Tibial artery (tissue), 4 donors: ENCODE measurements at regions not wholly inside any gene's neighbourhood (a gene's known extent, or its start where the extent isn't known, plus 50 kb on each side); places are given as distances from the start of the nearest gene placed in this dataset.

Source experiments
- DNase-seq, 2 donors: peaks; one replicate each; pipeline ENCODE4 v3.0.0-alpha.2; 2019
- H3K27ac ChIP-seq, 2 donors: fragments of 200-600 bp; sonication (generic) in 1 of 2; 1 replicate in 1 of 2; 2 replicates in 1 of 2; pipeline ENCODE4 v1.5.1; 2018 to 2019; ENCODE audit warnings: mild to moderate bottlenecking in 1 of 2
- H3K27me3 ChIP-seq, 2 donors: fragments of 200-600 bp; sonication (generic) in 1 of 2; one replicate each; pipeline versions ENCODE4 v1.5.1 to v1.6.0; 2016 to 2019
- H3K36me3 ChIP-seq, 3 donors: fragments of 200-600 bp; sonication (generic) in 2 of 3; one replicate each; pipeline ENCODE4 v1.5.1; 2016 to 2019; ENCODE audit warnings: mild to moderate bottlenecking in 2 of 3
- H3K4me1 ChIP-seq, 4 donors: fragments of 200-600 bp; sonication (generic) in 2 of 4; 1 replicate in 3 of 4; 2 replicates in 1 of 4; pipeline ENCODE4 v1.5.1; 2016 to 2019
- H3K4me3 ChIP-seq, 2 donors: fragments of 200-600 bp; sonication (generic) in 1 of 2; 1 replicate in 1 of 2; 2 replicates in 1 of 2; pipeline ENCODE4 v1.5.1; 2018 to 2019; ENCODE audit warnings: mild to moderate bottlenecking in 2 of 2
- H3K9me3 ChIP-seq, 3 donors: fragments of 200-600 bp; sonication (generic) in 1 of 3; one replicate each; pipeline ENCODE4 v1.5.1; 2016 to 2019
- intact Hi-C: fragments of 100-400 bp; cut with DNase I; formaldehyde crosslinking; loops from one replicate; pipeline ENCODE4 v1.15.0; 2023; ENCODE audit warnings: low total_unique reads
- TF ChIP-seq, protein P1 (sequence below), 2 experiments: fragments of 200-600 bp in 1 of 2; fragments of 450-650 bp in 1 of 2; IDR thresholded peaks; one replicate each; pipeline ENCODE4 v1.5.1; 2017 to 2019; ENCODE audit warnings: antibody characterized with exemption in 2 of 2, mild to moderate bottlenecking in 1 of 2, moderate library complexity in 1 of 2

GRCh38 chr13:47665043-47665442, 336.0 kb downstream of the SUCLA2 start:
- H3K27me3 ChIP-seq = no peaks in the 10 kb centered on the region
- intact Hi-C loops = no loop called here
- no peaks in the 10 kb centered on the region for H3K9me3 ChIP-seq
- H3K4me1 ChIP-seq = no peaks in the 10 kb centered on the region
- H3K4me3 ChIP-seq = no peak overlapping the region
- DNase-seq = no peak
- no peak overlapping the region for H3K27ac ChIP-seq
- TF ChIP-seq, protein P1, sequence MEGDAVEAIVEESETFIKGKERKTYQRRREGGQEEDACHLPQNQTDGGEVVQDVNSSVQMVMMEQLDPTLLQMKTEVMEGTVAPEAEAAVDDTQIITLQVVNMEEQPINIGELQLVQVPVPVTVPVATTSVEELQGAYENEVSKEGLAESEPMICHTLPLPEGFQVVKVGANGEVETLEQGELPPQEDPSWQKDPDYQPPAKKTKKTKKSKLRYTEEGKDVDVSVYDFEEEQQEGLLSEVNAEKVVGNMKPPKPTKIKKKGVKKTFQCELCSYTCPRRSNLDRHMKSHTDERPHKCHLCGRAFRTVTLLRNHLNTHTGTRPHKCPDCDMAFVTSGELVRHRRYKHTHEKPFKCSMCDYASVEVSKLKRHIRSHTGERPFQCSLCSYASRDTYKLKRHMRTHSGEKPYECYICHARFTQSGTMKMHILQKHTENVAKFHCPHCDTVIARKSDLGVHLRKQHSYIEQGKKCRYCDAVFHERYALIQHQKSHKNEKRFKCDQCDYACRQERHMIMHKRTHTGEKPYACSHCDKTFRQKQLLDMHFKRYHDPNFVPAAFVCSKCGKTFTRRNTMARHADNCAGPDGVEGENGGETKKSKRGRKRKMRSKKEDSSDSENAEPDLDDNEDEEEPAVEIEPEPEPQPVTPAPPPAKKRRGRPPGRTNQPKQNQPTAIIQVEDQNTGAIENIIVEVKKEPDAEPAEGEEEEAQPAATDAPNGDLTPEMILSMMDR (IDR thresholded peaks at IDR 0.05) = no peak
- no peaks in the 10 kb centered on the region for H3K36me3 ChIP-seq

DNA sequence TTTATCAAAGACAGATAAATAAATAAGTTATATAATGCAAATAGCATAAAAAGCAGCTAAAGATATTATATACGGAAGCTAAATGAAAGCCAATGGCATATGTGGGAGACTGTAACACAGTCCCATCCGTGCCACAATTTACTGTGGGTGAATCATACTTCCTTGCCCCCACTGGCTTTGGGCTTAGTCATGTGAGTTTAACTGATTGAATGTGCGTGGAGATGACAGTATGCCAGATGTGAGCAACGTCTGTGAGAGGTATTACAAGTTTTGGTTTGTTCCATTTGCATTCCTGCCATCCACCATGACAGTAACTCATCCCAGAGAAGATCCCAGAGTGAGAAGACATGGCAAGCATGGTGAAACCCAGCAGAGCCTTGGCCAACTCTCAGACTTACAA, 340.0 kb downstream of the SUCLA2 start:
- no peak for DNase-seq
- no peak overlapping the region for H3K4me3 ChIP-seq
- no peak overlapping the region for H3K27ac ChIP-seq
- TF ChIP-seq, protein P1 (IDR thresholded peaks at IDR 0.05) = no peak
- H3K9me3 ChIP-seq = no peaks in the 10 kb centered on the region
- no peaks in the 10 kb centered on the region for H3K4me1 ChIP-seq
- intact Hi-C loops = no loop called here
- H3K27me3 ChIP-seq = no peaks in the 10 kb centered on the region
- H3K36me3 ChIP-seq = no peaks in the 10 kb centered on the region

- no peak for DNase-seq
- Histone ChIP-seq H3K4me3 (no peak overlapping the region), H3K4me1 (no peaks in the 10 kb centered on the region), H3K27me3 (no peaks in the 10 kb centered on the region), H3K9me3 (no peaks in the 10 kb centered on the region), H3K36me3 (no peaks in the 10 kb centered on the region), H3K27ac (no peak overlapping the region)
- TF ChIP-seq, protein P1 (IDR thresholded peaks at IDR 0.05) = no peak
- intact Hi-C loops = no loop called here
These were observed 344.4 kb downstream of the SUCLA2 start for GRCh38 chr13:47656651-47657050.

DNA sequence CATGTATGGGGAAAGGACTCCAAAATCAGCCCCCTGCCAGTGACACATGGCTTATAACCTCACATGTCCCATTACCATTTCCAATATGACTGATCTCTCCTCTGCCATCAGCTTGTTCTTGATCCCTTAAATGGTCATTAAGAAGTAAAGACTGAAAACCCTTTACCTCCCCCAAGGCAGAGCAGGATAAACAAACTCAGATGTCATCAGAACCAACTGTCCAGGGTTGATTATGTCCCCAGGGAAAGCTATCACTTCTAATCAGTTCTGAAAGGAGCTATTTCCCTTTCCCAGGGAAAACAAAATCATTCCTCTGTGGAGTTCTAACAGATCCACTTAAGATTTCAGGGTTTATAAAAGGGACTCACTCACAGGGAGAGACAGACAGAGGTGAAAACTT, 350.9 kb downstream of the SUCLA2 start:
- Histone ChIP-seq H3K4me1 (no peaks in the 10 kb centered on the region), H3K27me3 (no peaks in the 10 kb centered on the region), H3K36me3 (no peaks in the 10 kb centered on the region), H3K27ac (no peak overlapping the region), H3K4me3 (no peak overlapping the region), H3K9me3 (no peaks in the 10 kb centered on the region)
- intact Hi-C loops = no loop called here
- TF ChIP-seq, protein P1 (IDR thresholded peaks at IDR 0.05) = no peak
- DNase-seq = no peak

DNA sequence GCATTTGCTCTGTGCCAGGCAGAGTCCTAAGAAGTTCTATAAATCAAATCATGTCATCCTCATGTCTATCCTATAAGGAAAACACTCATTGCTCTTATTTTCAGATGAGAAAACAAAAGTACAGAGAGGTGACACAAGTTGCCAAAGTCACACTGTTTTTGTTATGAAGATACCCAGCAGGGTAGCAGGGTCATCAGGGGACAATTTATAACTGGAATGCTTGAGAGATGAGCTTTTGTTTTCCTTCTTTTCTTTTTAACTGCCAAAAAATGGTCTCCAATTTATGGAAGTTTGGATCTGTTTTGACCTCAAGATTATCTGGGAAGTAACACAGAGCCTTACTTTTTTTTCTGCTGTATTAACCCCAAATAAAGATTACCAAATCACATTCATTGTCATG, 354.1 kb downstream of the SUCLA2 start:
- Histone ChIP-seq H3K9me3 (no peaks in the 10 kb centered on the region), H3K27me3 (no peaks in the 10 kb centered on the region), H3K4me1 (no peaks in the 10 kb centered on the region), H3K4me3 (no peak overlapping the region), H3K27ac (no peak overlapping the region), H3K36me3 (no peaks in the 10 kb centered on the region)
- no peak for DNase-seq
- intact Hi-C loops = no loop called here
- TF ChIP-seq, protein P1 (IDR thresholded peaks at IDR 0.05) = no peak

DNA sequence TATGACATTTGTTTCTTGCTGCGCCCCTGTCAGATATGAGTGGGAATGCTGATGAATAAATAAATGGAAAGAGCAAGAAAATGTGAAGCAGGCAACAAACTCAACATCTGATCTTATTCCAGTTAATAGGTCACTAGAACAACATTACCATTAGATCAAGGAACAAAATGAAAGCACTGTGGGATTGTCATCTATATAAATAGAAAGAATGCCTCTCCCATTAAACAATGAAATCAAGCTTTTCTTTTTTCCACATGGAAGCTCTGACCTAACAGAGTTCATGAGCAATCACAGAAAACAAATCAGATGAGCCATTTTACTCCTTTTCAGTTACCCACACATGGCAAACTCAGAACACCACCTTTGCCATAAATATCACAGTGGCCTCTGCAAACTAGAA, 354.8 kb downstream of the SUCLA2 start:
- Histone ChIP-seq H3K27me3 (no peaks in the 10 kb centered on the region), H3K4me3 (no peak overlapping the region), H3K27ac (no peak overlapping the region), H3K4me1 (no peaks in the 10 kb centered on the region), H3K36me3 (no peaks in the 10 kb centered on the region), H3K9me3 (no peaks in the 10 kb centered on the region)
- intact Hi-C loops = no loop called here
- no peak for DNase-seq
- TF ChIP-seq, protein P1 (IDR thresholded peaks at IDR 0.05) = no peak
